GM19452 (cell line): ENCODE measurements at regions not wholly inside any gene's neighbourhood (a gene's known extent, or its start where the extent isn't known, plus 50 kb on each side); places are given as distances from the start of the nearest gene placed in this dataset.
"Not testable (repeated sequence)": the region's sequence is repeated elsewhere in the genome, so short reads cannot be mapped to it uniquely, and the experiment has no call there.

Experiments
- ATAC-seq: cut with Tn5 transposase; IDR thresholded peaks from one replicate; pipeline ENCODE4 v1.9.1; 2021; ENCODE audit not compliant: unreplicated experiment

- no peak for ATAC-seq
These were observed 470.3 kb downstream of the OMA1 start for GRCh38 chr1:58076258-58076657.

DNA sequence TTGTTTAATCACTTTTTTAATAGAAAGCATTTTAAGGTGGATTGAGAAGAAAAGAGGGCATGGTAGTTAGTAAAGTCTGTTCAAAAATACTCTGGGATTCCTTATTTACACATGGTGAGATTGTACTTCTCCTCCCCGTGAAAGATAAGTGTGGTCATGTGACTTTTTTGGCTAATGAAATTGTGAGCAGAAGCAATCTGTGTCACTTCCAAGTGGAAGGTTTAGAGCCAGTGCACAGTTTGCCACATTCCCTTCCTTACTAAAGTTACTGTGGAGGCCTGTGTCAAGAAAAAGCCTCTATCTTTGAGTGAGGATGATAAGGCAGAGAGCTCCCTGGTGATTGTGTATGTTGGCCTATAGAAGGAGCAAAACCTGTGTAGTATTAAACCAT is 471.3 kb downstream of the OMA1 start:
- ATAC-seq = no peak

DNA sequence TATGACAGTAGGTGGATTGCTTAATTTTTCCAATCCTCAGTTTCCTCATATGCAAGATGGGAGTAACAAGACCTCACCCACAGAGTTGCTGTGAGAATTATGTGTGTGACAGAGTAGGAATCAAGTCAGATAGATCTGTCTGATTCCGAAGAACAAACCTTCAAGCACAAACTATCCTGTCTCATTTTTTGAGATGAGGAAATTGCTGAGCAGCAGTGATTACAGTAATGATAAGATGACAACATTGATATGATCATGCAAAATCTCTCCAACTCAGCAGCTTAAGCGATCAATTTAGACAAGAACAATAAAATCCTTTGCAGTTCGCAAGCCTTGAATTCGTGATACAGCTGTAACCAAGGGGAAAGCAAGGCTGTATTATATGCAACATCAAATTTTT is 474.1 kb downstream of the OMA1 start:
- ATAC-seq = no peak

DNA sequence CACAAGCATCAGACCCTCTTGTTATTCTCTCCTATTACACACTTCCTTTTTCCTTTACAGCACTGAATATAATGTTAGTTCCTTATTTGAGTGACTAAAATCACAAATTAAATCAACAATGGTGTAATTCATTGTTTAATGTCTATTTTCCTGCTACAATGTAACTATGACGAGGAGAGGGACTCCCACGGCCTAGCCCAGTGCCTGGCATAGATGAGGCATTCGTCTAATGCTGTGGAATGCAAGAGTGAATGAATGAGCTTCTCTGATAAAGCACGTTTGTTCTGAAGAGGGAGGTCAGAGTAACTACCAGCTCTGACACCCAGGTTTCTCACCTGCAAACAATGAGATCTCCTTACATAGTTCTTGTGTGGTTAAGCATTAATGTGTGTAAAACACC is 479.4 kb downstream of the OMA1 start:
- no peak for ATAC-seq

- no peak for ATAC-seq
These were observed 481.0 kb downstream of the OMA1 start for GRCh38 chr1:58065520-58065919.

- no peak for ATAC-seq
These were observed 482.4 kb downstream of the OMA1 start for GRCh38 chr1:58064166-58064565.

DNA sequence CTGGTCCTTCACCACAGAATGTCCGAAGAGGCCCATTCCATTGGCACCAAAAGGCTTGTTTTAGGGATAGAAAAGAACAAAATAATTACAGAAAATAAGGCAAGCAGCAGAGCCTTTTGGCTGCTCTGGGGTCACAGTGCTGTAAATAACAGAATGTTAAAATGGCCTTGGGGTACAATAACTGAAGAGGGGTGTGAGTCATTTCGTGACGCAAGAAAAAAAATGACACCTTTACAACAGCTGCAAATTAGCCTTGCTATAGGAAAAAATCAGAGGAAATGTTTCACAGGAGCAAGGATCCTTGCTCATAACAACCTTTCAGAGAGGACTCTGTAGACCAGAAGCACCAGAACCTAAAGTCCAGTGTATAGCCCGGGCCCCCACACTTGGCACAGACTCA is 483.4 kb downstream of the OMA1 start:
- ATAC-seq = no peak

GRCh38 chr1:58062635-58063034 is 483.9 kb downstream of the OMA1 start:
- no peak for ATAC-seq

DNA sequence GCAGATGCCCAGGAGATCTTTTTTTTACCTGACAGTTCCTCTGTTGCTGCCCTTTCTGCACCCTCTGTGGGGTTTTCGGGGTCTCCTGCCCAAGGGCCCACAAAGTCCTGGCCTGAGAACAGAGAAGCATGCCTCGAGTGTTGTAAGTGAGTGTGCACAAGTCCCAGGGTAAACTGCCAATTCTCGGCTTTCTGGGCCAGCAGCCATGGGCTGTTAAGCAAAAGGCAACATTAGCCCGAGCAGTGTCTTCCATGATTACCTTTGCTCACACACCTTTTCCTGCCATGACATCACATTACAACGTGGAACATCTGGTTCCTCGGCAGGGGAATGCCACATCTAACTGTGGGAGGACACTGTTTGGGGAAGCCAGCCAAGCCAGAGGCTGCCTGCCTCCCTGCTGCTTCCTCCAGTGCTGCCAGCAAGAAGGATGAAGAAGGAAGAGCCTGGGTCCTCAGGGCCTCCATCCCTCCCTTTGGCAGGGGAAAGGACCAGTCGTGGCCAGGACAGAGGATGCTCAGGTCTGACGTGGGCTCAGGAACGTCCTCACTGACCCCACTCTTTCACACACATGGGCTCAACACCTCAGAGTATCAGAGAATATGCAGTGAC is 485.9 kb downstream of the OMA1 start:
- ATAC-seq = no peak

GRCh38 chr1:58059789-58060188 is 486.7 kb downstream of the OMA1 start:
- ATAC-seq = no peak

DNA sequence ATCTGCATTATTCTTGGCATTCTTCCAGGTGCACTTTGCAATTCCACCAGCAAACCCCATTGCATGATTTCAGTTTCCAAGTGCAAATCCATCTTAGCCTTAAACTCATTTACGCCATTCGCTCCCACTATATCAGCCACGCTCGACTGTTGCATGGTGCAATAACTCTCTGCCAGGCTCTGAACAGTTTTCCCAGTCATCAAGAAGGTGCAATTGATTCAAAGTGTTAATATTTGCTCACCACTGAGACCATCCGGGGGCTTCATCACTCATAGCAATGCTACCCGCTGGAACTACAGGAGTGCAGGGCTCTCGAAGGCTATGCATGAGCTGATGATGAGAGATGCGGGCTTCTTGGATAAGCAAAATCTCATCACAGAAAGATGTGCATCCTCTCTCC is 488.2 kb downstream of the OMA1 start:
- no peak for ATAC-seq

GRCh38 chr1:58057826-58058225 is 488.7 kb downstream of the OMA1 start:
- ATAC-seq = no peak

- ATAC-seq = not testable (repeated sequence)
These were observed 495.3 kb downstream of the OMA1 start for GRCh38 chr1:58051187-58051586.

DNA sequence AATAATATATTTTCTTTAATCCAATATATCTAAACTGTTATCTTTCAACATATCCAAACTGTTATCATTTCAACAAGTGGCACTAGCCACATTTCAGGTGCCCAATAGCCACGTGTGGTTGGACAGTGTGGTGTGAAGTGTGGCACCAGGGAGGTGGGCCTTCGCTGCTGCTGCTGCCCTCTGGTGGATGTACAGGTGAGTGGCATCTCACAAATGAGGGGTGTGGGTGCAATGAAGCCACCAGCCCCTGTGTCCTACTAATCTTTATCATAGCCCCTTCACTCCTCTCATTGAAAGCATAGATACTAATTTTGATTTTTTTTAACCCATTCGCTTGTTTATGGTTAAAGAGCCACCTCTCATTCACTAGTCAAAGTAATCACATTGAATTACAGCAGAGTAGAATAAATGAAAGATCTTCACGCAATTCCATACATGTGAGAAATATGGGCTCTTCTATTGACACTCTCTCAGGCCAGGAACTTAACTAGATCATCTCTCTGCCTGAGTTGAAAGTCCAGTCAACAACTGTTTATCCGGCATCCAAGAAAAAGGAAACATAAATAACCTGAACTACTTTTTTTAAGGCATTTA is 499.2 kb downstream of the OMA1 start:
- ATAC-seq = no peak

- no peak for ATAC-seq
These were observed 501.3 kb downstream of the OMA1 start for GRCh38 chr1:58045094-58045705.

- no peak for ATAC-seq
These were observed 504.9 kb downstream of the OMA1 start for GRCh38 chr1:58041621-58042020.

GRCh38 chr1:58038574-58038973 is 508.0 kb downstream of the OMA1 start:
- no peak for ATAC-seq

- no peak for ATAC-seq
These were observed 511.0 kb downstream of the OMA1 start for GRCh38 chr1:58035523-58035922.

DNA sequence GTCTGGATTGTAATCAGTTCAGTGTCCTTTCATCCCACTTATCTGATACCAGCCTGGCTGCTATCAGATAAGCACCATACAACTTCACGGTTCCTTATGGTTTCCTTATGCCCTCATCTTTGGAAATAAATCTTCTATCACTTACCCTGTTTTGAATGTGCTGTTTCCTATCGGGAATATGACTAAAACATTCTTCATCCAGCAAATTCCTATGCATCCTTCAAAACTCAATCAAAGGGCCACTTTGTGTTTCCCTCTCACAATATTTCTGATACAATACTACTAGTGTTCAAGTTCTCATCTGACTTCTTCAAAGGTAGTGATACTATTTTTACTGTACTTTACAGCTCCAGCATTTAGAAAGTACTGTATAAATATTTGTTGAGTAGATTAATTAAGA is 513.2 kb downstream of the OMA1 start:
- ATAC-seq = no peak

DNA sequence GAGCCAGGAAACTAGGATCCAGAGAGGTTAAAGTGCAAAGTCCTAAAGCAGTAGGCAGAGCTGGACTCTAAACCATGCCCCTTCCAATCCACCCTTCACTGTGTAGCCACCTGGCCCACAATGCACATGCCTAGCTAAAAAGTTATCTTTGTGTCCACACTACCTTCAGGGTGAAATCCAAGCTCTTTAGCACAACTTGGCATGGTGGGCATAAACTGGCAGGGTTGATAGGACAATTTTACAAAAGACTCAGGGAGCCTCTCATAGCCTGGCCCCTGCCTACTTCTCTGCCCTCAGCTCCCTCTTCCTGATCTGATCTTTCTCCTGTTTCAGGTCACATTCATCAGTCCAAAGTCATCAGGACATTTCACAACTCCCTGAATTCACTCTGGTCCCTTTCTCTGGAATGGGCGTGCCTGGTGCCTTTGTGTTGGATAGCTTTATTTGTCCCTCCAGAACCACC is 513.9 kb downstream of the OMA1 start:
- ATAC-seq = no peak

GRCh38 chr1:58031416-58031815 is 515.1 kb downstream of the OMA1 start:
- ATAC-seq = no peak

DNA sequence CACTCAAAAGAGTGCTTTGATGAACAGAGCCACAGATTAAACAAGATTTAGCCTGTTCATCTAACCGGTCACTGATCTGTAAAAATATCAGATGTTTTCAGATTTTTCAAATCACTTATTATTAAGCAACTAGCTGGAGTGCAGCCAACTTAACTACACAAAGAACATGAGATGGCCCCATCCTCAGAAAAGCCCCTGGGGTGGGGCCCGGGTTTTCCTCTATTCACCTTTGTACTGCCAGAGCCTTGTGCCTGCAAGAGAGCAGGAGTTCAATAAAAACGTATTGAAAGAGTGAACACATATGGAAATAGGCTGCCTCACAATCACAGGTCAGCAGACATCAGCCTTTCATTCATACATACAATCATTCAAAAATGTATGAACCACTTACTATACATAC is 516.1 kb downstream of the OMA1 start:
- no peak for ATAC-seq

DNA sequence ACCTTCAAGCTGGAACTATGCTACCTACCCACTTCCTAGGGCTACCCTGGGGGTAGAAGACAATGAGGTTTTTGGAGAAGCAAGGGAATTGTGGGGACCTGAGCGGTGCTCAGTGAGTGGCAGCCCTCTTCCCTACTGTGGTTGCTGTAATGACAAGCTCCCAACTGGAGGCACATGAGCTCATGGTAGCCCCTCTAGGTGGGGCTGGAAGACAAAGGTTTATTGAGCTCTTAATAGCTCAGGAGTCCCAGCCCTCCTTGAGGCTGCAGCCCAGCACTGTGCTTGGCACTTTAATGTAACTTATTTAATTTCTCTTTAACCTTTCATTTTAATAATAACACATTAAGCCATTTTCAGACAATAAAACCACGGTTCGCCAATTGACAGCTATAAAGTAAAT is 528.9 kb downstream of the OMA1 start:
- no peak for ATAC-seq
